ENCODE measurements at regions not wholly inside any gene's neighbourhood (a gene's known extent, or its start where the extent isn't known, plus 50 kb on each side); places are given as distances from the start of the nearest gene placed in this dataset.
A peak's percentile ranks its signal among the peaks of the same experiment; 100 is the strongest.

- no peak for DNase-seq
Observed at GRCh38 chr10:128885573-128886555, 581.2 kb upstream of the MGMT start.

- no peak for DNase-seq
Observed at GRCh38 chr10:128887856-128888255, 579.2 kb upstream of the MGMT start.

GRCh38 chr10:128892005-128892404 lies 575.0 kb upstream of the MGMT start:
- DNase-seq = no peak

GRCh38 chr10:128894641-128895040 lies 572.4 kb upstream of the MGMT start:
- DNase-seq = no peak

DNA sequence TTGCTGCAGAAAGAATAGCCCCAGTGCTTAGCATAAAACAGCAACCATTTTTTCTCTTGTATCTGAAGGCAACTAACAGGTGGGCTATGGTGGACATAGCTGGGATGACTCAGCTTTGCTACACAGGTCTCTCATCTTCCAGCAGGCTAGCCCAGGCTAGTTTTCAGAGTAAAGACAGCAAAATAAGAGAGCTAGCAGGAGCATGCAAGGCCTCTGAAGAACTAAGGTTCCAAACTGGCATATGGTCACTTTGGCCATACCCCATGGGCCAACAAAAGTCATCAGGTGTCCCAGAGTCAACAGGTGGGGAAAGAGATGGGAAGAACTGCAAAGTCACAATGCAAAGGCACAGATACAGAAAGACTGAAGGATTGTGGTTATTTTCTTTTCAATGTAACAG lies 571.6 kb upstream of the MGMT start:
- no peak for DNase-seq

DNA sequence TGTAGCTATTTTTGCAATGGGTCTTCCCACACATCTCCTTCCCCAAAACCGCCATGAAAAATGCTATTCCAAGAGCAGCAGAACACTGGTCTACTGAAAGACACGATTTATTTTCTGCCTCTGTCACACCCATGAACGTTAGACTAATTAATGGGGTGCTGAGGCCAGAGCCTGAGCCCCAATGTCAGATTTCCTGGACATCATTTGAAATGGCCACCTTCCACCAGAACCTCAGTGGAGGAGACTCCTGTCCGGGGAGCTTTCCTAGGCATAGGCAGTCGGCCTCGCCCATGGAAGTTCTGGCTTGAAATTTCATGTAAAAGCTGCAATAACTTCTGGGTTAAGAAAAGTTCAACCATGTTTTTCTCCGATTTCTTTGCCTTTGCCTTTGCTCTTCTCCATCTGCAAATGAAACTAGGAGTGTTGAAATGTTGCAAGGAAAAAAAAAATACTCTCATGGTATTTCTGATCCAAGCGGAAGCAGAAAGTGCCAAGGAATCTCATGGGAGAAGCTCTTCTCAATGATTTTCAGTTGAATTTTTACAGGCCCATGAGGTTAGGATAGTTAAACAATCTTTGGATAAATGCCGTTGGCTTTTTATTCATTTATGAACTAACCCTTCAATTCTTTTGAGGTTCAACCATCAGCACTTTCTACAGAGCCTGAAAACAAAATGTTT lies 570.8 kb upstream of the MGMT start:
- no peak for DNase-seq

GRCh38 chr10:128896963-128897362 lies 570.1 kb upstream of the MGMT start:
- DNase-seq = no peak

DNA sequence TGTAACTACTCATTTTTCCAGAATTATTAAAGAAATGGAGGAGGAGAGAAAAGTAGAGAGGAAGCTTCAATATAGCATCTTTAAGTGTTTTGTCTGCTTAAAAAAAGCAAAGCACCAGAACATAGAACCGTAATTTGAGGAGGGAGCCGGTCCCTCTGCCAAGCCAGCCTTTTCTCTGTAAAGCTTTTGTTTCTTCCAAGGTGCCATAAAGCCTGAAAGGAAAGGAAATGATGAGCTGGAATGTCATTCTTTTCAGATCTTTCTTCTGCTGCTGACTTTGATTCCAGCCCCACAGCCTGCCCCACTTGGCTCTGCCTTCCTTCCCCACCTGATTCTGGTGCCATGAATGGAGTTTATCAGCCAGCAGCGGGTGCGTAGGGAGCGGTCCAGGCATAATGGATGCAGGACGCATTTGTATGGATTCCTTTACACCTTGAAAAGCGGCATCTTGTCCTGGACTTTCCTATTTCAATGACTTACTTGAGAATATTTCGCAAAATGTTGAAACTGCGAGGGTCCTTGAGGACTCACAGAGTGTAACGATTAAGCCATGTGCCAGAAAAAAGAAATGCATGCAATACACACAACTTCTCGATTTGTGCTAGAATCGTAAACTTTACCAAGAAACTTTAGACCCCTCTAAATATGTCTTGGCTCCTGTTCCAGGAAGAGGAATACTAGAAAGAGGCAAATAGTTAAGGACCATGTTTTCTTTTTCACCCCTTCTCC lies 569.5 kb upstream of the MGMT start:
- no peak for DNase-seq

- DNase-seq = no peak
Observed at GRCh38 chr10:128898133-128898915, 568.7 kb upstream of the MGMT start.

- DNase-seq = no peak
Observed at GRCh38 chr10:128898916-128899195, 568.2 kb upstream of the MGMT start.

DNA sequence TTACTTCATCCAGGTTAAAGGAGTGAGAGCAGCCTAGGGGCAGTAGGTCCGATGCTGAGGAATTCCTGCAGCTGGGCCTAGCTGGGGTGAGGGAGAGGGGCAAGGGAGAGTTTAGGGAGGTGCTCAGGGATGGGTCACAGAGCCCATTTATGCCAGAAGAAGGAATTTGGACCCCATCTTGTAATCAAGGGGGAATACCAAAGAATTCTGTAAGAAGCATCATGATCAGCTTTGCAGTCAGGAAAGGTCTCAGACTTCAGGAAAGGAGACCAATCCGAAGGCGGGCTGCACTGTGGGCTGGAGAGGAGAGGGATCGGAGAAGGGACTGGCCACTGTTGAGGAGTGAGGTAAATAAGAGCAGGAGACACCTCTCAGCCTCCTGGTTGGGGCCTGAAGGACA lies 566.6 kb upstream of the MGMT start:
- DNase-seq = no peak

- no peak for DNase-seq
Observed at GRCh38 chr10:128901236-128901635, 565.8 kb upstream of the MGMT start.

DNA sequence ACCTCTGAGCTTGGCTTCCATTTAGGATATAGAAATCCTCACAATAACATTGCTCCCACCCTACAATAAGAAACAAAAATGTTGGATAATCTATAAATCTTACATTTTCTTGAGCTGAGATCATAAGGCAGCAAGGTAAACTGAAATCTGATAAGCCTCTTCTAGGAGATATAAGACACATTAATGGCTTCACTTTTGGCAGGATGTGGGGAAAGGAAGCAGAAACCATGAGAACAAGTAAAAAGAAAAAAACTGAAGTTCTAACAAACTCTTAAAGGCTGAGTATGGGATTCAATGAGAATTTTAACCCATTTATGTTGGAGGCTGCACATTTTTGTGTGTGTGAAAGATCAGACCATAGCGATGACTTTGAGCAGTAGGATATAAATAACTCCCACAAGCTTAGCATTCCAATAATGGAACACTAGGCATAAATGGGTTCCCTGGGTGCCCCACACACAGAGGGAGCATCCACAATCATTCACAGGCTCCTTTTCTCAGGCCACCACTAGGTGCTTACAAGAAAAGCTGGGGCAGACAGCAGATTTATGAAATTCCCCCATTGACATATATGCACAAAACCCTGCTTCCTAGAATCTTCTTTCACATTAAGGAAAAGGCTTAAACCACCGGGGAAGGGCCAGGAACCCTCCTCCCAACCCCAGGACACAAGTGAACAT lies 564.9 kb upstream of the MGMT start:
- DNase-seq = no peak

DNA sequence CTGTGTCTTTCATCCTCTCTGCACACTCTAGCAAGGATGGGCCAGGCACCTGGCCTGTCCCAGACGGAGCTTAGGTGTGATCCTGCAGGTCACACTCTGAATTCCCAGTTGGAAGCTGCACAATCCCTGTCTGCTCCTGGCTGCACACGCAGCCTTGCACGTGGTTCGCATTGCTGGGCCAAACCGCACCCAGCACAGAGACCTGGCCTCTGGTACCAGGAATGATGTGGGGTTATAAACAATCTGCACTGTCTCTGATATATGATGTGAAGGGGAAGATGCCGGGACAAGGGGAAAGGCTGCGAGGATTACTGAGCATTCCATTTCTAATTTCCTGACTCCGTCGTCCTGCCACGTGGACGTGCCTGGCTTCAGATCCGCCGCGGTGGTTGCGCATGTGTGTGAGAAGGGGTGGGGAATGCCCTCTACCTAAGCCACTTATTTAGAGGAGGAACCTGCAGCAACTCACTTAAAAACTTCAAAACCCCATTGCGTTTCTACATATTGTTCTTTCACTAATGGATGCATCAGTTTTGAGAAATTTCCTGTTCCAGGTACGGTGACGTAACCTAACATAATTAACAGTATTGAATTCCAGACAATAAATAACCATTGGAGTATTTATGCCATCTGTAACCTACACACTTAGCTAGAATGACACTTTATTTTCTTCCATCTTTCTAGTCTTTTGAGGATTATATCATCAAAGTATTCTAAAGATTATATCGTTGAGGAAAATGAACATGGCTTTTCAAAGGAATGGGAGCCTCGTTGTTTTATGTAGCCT lies 559.7 kb upstream of the MGMT start:
- no peak for DNase-seq

DNA sequence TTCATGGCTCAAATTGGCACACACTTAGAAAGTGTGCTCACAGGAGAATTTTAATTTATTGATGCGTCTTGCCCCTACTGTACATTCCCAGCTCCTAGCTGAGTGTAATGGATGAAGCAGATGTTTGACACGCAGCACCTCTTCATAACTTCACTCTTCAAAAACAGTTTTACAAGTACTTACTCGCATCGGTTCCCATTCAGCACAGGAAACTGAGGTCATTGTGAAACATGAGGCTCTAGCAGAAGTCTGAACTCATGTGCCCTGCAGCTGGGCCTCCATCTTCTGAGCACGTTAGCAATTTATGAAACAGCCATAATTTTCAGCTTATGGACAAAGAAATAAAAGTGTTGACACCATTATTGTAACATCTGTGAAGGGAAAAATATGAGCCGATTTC lies 558.9 kb upstream of the MGMT start:
- DNase-seq = peak; percentile 18

DNA sequence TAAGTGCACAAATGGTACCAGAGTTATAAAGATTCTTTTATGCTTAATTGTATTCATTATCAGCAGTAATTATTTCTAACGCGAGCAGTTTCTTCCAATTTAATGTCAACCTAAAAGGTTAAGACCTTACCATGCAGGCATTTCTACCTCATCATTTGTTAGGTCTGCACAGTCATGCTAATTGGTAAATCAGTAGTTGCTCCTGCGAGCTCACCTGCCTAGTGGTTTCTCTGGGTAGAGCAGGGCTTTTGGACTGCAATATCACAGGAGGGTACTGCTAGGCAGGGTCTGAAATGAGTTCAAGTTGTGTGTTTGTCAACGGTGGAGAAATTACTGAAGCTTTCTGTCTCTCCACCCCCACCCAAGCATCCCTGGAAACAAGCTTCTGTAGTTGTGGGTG lies 558.5 kb upstream of the MGMT start:
- no peak for DNase-seq

DNA sequence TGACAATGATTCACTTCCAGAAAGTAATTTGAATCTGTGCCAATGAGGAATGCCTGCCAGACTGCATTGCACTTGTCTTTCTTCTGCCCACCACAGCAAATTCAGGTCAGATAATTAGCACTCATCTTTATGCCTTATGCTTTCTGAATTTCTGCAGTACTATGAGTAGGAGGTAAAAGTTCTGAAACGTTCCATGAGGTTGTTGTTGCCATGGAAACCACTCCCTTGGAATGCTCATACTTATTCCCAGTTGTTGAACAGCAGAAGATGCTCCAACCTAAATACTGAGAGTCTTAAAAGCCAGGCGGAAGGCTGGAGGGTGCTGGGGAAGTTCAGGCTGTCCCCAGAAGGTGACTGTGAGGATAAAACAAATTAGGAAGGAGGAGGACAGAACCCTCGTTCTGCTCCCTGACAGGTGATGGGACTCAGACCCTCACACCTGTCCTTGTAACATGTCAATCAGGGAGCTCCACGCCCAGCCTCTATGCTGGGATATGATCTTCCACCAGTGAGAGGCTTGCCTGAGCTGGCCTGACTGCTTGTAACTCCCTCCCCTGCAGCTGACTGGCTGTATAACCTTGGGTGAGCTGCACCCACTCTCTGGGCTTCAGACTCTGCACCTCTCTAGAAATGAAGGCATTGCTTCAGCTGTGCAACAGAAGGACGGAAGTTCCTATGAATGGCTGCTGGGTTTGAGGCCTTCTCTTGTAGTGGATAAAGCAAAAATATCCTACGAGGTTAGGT lies 554.3 kb upstream of the MGMT start:
- DNase-seq = no peak

DNA sequence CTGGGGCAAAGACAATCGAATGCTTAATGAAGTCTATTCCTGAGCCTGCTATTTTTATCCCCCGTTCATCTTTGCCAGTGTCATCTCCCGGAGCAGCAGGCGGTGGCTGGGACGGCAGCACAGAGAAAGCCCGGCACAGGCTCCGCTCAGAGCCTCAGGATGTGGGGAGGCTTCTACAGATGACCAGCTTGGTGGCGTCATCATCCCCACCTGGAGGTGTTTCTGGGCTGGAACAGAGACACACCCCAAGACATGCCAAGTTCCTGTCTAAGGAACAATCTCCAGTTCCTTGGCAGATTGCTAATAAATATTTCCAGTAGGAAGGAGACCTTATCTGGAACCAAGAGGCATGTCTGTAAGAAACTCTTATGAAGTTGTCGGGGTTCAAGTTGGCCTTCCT lies 552.4 kb upstream of the MGMT start:
- no peak for DNase-seq

- DNase-seq = no peak
Observed at GRCh38 chr10:128915630-128916029, 551.4 kb upstream of the MGMT start.

GRCh38 chr10:128916383-128916782 lies 550.7 kb upstream of the MGMT start:
- no peak for DNase-seq

Data from activated CD4-positive, alpha-beta T cell treated with anti-CD3 and anti-CD28 coated beads, Interleukin-2, Interleukin-6, amounts not matched to agents 100 ng/mL and 50 ng/mL, durations not matched to agents 16 hours and 8 hours (primary cell).